EH (cell line): ENCODE measurements at regions not wholly inside any gene's neighbourhood (a gene's known extent, or its start where the extent isn't known, plus 50 kb on each side); places are given as distances from the start of the nearest gene placed in this dataset.

Experiments
- DNase-seq: peaks from one replicate; pipeline ENCODE4 v3.0.0-alpha.2; 2015; ENCODE audit warnings: low read depth

- DNase-seq = no peak
These were observed 363.9 kb upstream of the ZNF507 start for GRCh38 chr19:31981545-31981944.

- no peak for DNase-seq
These were observed 361.8 kb upstream of the ZNF507 start for GRCh38 chr19:31983647-31984046.

GRCh38 chr19:31985001-31985605, 360.3 kb upstream of the ZNF507 start:
- DNase-seq = no peak

GRCh38 chr19:31986951-31987350, 358.5 kb upstream of the ZNF507 start:
- no peak for DNase-seq

- no peak for DNase-seq
These were observed 357.2 kb upstream of the ZNF507 start for GRCh38 chr19:31988256-31988655.

GRCh38 chr19:31991984-31992655, 353.3 kb upstream of the ZNF507 start:
- no peak for DNase-seq

GRCh38 chr19:31992750-31993149, 352.7 kb upstream of the ZNF507 start:
- DNase-seq = no peak

GRCh38 chr19:31995546-31995945, 349.9 kb upstream of the ZNF507 start:
- DNase-seq = no peak

GRCh38 chr19:32010071-32010470, 335.3 kb upstream of the ZNF507 start:
- DNase-seq = no peak

GRCh38 chr19:32012206-32012605, 333.2 kb upstream of the ZNF507 start:
- DNase-seq = no peak

- DNase-seq = no peak
These were observed 332.4 kb upstream of the ZNF507 start for GRCh38 chr19:32012886-32013631.

GRCh38 chr19:32017176-32017953, 328.0 kb upstream of the ZNF507 start:
- DNase-seq = no peak

- no peak for DNase-seq
These were observed 327.4 kb upstream of the ZNF507 start for GRCh38 chr19:32018014-32018413.

GRCh38 chr19:32020538-32020937, 324.9 kb upstream of the ZNF507 start:
- no peak for DNase-seq

- DNase-seq = no peak
These were observed 323.3 kb upstream of the ZNF507 start for GRCh38 chr19:32022044-32022640.

- no peak for DNase-seq
These were observed 322.5 kb upstream of the ZNF507 start for GRCh38 chr19:32022731-32023563.

- no peak for DNase-seq
These were observed 321.9 kb upstream of the ZNF507 start for GRCh38 chr19:32023564-32023832.

GRCh38 chr19:32029235-32029634, 316.2 kb upstream of the ZNF507 start:
- no peak for DNase-seq

- DNase-seq = no peak
These were observed 312.8 kb upstream of the ZNF507 start for GRCh38 chr19:32032561-32032960.

GRCh38 chr19:32035626-32036025, 309.8 kb upstream of the ZNF507 start:
- no peak for DNase-seq
